Testis (tissue), 2 donors: ENCODE measurements at regions not wholly inside any gene's neighbourhood (a gene's known extent, or its start where the extent isn't known, plus 50 kb on each side); places are given as distances from the start of the nearest gene placed in this dataset.

ENCODE experiments used
- CTCF ChIP-seq, 3 experiments: fragments of 450-650 bp in 2 of 3; fragments of 200-600 bp in 1 of 3; sonication (generic) in 1 of 3; IDR thresholded peaks; one replicate each; pipeline ENCODE4 v1.5.1; 2016 to 2019; ENCODE audit warnings: antibody characterized with exemption in 3 of 3, mild to moderate bottlenecking in 2 of 3, moderate library complexity in 1 of 3
- POLR2A ChIP-seq: fragments of 450-650 bp; IDR thresholded peaks from one replicate; pipeline ENCODE4 v1.6.1; 2017; ENCODE audit warnings: antibody characterized with exemption, mild to moderate bottlenecking, moderate library complexity

- TF ChIP-seq POLR2A, result no peak
- no peak for TF ChIP-seq CTCF (IDR thresholded peaks at IDR 0.05)
Measured at GRCh38 chr19:29085630-29086029, 127.3 kb downstream of the UQCRFS1 start.
